GM12874 (cell line): ENCODE measurements at regions not wholly inside any gene's neighbourhood (a gene's known extent, or its start where the extent isn't known, plus 50 kb on each side); places are given as distances from the start of the nearest gene placed in this dataset.

ENCODE experiments used
- TF ChIP-seq, protein P1 (sequence below): IDR thresholded peaks from 2 replicates; pipeline ENCODE4 v1.5.1; 2011; ENCODE audit warnings: low read depth, mild to moderate bottlenecking, control low read depth, low read length, moderate library complexity; ENCODE audit not compliant: insufficient read depth

DNA sequence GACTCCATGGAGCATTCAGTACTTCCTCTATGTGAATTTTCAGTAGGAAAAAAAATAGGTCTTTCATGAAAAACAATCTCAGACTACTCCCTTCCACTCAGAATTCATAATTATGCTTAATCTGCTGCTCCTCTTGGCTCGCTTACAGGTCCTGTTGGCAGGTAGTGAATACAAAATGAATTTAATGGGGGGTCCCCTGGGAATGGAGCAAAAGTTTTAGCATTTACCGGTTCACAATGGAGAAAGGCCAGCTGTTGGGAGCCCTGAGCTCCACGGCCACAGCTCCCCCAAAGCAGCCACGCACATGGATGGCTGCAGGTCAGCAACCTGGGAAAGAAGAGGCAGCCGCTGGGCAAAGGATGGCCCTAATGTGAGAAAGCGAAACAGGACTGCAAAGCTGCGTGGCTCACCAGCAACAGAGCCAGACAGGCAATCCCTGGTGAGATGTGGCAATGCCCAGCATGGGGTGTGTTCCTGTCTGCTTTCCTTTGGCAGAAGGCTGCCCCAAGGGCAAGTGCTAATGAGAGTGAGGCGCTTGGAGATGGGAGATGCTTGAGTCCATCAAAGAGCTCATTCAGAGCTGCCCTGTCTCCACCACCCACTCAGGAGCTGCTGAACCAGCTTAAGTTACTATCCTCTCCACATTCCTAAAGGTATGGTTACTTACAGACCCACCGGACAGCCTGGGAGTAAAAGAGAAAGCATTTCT is 447.4 kb downstream of the EPHA4 start:
- TF ChIP-seq, protein P1, sequence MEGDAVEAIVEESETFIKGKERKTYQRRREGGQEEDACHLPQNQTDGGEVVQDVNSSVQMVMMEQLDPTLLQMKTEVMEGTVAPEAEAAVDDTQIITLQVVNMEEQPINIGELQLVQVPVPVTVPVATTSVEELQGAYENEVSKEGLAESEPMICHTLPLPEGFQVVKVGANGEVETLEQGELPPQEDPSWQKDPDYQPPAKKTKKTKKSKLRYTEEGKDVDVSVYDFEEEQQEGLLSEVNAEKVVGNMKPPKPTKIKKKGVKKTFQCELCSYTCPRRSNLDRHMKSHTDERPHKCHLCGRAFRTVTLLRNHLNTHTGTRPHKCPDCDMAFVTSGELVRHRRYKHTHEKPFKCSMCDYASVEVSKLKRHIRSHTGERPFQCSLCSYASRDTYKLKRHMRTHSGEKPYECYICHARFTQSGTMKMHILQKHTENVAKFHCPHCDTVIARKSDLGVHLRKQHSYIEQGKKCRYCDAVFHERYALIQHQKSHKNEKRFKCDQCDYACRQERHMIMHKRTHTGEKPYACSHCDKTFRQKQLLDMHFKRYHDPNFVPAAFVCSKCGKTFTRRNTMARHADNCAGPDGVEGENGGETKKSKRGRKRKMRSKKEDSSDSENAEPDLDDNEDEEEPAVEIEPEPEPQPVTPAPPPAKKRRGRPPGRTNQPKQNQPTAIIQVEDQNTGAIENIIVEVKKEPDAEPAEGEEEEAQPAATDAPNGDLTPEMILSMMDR: no peak

DNA sequence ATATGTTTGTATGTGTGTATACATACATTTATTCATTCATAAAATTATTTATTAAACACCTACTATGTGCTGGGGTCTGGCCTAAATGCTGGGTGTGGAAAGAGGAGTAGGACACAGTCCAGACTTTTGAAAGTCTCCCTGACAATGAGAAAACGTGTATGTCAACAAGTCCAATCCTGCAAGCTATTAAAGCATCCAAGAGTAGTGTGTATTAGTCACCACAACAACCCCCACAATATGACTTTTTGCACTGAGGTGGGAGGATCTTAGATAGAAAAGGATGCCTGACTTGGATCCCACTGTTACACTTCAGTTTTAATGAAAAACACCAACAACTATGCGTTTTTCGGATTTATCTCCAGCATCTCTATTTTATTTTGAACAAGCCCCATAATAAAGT is 446.4 kb downstream of the EPHA4 start:
- TF ChIP-seq, protein P1: no peak

DNA sequence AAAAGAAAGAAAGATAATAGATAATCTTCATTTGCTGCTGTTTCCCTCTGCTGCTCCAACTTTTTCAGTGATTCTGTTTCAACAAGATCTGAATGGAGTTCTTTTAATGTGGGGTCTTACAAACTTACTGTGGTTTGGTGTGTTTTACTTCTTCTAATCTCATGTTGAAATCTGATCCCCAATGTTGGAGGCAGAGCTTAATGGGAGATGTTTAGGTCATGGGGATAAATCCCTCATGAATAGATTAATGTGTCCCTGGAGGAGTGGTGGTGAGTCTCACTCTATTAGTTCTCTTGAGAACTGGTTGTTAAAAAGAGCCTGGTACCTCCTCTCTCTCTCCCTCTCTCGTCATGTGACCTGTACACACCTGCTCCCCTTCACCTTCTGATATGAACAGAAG is 442.4 kb downstream of the EPHA4 start:
- TF ChIP-seq, protein P1: no peak

DNA sequence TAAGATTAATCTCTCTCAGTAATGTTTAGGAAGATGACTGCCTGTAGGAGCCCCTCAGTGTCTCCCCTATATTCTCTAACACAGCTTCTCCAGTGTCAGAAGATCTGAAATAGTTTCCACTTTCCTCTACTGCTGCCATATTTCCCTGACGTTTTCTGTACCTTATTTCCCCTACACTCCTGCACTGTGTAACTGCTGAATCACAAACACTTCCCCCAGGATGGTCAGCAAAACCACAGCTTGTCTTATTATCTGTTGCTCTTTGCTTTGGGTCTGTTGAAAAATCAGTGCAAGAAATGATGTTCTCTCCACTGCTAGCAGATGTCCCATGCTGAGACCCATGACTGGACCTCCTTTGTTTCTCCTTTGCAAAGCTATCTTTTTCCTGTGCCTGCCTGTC is 441.7 kb downstream of the EPHA4 start:
- TF ChIP-seq, protein P1: no peak

DNA sequence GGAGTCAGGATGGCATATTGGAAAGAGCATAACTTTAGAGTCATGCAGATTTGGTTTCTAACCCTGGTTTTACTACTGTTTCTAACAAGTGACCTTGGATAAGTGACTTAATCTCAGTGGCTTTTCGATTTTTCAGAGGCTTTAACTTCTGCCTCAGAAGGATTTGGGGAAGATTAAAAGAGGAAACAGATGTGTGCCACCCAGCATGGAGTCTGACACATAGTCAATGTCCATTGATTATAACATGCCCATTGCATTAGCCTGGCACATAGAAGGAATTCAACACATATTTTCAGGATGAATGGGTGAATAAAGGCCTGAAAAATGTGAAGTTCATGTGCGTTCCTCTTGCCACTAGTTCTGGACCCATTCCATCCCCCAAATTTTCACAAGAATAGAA is 438.2 kb downstream of the EPHA4 start:
- TF ChIP-seq, protein P1: no peak

DNA sequence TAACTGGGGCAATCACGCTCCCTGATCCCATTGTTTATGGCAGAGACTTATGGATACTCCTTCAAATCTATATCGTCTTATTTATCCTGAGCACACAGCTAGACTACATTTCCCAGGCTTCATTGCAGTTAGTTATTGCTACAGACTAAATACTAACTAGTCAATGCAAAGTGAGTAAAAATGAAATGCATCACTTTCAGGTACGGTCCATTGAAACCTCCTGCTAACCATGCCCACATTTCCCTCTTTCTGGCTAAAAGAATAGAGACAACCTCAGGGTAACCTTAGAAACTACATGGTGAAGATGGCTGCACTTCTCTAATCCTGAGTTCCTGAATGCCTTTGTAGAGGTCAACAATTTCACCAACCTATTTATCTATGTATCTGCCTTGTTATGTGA is 437.4 kb downstream of the EPHA4 start:
- TF ChIP-seq, protein P1: no peak

DNA sequence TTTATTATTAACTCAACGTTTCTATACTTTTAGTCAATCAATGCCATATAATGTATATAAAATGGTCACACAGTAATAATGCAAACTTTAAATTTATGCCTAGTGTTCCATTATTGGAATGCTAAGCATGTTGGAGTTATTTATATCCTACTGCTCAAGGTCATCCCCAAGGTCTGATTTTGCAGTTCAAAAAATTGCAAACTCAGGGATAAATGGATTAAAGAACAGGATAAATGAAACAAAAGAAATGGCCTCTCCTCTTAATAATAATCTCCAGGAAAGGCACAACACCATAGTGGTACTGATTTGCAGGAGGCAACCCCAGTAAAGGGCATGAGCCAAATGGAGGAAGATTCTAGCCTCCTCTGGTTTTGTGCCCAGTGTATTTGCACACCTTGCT is 436.4 kb downstream of the EPHA4 start:
- TF ChIP-seq, protein P1: no peak
